ENCODE measurements at regions not wholly inside any gene's neighbourhood (a gene's known extent, or its start where the extent isn't known, plus 50 kb on each side); places are given as distances from the start of the nearest gene placed in this dataset.

- TF ChIP-seq CTCF (IDR thresholded peaks at IDR 0.05; ENCODE audit: insufficient read depth, low read length), result no peak
- TF ChIP-seq POLR2AphosphoS5 (IDR thresholded peaks at IDR 0.05; ENCODE audit: low read depth), result no peak
- no peak for TF ChIP-seq GABPA (IDR thresholded peaks at IDR 0.05; ENCODE audit: low read depth)
These were observed 271.4 kb downstream of the FOXD2 start for GRCh38 chr1:47709019-47709871.
